Stimulated activated CD8-positive, alpha-beta memory T cell treated with anti-CD3 and anti-CD28 coated beads, Interleukin-2, amount 100 ng/mL, for 48 hours (primary cell): ENCODE measurements at regions not wholly inside any gene's neighbourhood (a gene's known extent, or its start where the extent isn't known, plus 50 kb on each side); places are given as distances from the start of the nearest gene placed in this dataset.
"Not testable (repeated sequence)": the region's sequence is repeated elsewhere in the genome, so short reads cannot be mapped to it uniquely, and the experiment has no call there.

Experiments used
- DNase-seq, 2 donors: peaks; one replicate each; pipeline ENCODE4 v3.0.0-alpha.2; 2020; ENCODE audit warnings: low read depth in 2 of 2

GRCh38 chr11:80700386-80700785 lies 1259.6 kb upstream of the TENM4 start:
- DNase-seq, result no peak

GRCh38 chr11:80699406-80700177 lies 1258.8 kb upstream of the TENM4 start:
- not testable (repeated sequence) for DNase-seq

- DNase-seq, result no peak
Observed at GRCh38 chr11:80698637-80699036, 1257.8 kb upstream of the TENM4 start.

- DNase-seq, result no peak
Observed at GRCh38 chr11:80694385-80694784, 1253.6 kb upstream of the TENM4 start.

GRCh38 chr11:80687941-80688340 lies 1247.1 kb upstream of the TENM4 start:
- DNase-seq, result no peak

- DNase-seq, result no peak
Observed at GRCh38 chr11:80686889-80687288, 1246.1 kb upstream of the TENM4 start.

GRCh38 chr11:80673566-80673965 lies 1232.7 kb upstream of the TENM4 start:
- no peak for DNase-seq

- DNase-seq, result no peak
Observed at GRCh38 chr11:80669620-80670019, 1228.8 kb upstream of the TENM4 start.

GRCh38 chr11:80668039-80668438 lies 1227.2 kb upstream of the TENM4 start:
- no peak for DNase-seq

- no peak for DNase-seq
Observed at GRCh38 chr11:80655834-80656233, 1215.0 kb upstream of the TENM4 start.

- DNase-seq, result no peak
Observed at GRCh38 chr11:80650966-80651365, 1210.1 kb upstream of the TENM4 start.

GRCh38 chr11:80649186-80649585 lies 1208.4 kb upstream of the TENM4 start:
- DNase-seq, result no peak

GRCh38 chr11:80638296-80638695 lies 1197.5 kb upstream of the TENM4 start:
- DNase-seq, result no peak

GRCh38 chr11:80637571-80637970 lies 1196.7 kb upstream of the TENM4 start:
- DNase-seq, result no peak

GRCh38 chr11:80636999-80637398 lies 1196.2 kb upstream of the TENM4 start:
- no peak for DNase-seq

GRCh38 chr11:80635178-80635577 lies 1194.3 kb upstream of the TENM4 start:
- DNase-seq, result no peak

- DNase-seq, result no peak
Observed at GRCh38 chr11:80632691-80633090, 1191.9 kb upstream of the TENM4 start.

GRCh38 chr11:80632156-80632555 lies 1191.3 kb upstream of the TENM4 start:
- DNase-seq, result no peak

- no peak for DNase-seq
Observed at GRCh38 chr11:80629466-80629865, 1188.6 kb upstream of the TENM4 start.

- no peak for DNase-seq
Observed at GRCh38 chr11:80627364-80627763, 1186.5 kb upstream of the TENM4 start.

GRCh38 chr11:80626721-80627120 lies 1185.9 kb upstream of the TENM4 start:
- no peak for DNase-seq

- DNase-seq, result no peak
Observed at GRCh38 chr11:80625563-80625962, 1184.7 kb upstream of the TENM4 start.

GRCh38 chr11:80621871-80622270 lies 1181.0 kb upstream of the TENM4 start:
- DNase-seq, result no peak

- no peak for DNase-seq
Observed at GRCh38 chr11:80620867-80621266, 1180.0 kb upstream of the TENM4 start.
